Upper lobe of left lung (tissue), 4 donors: ENCODE measurements at regions not wholly inside any gene's neighbourhood (a gene's known extent, or its start where the extent isn't known, plus 50 kb on each side); places are given as distances from the start of the nearest gene placed in this dataset.

Source experiments
- CTCF ChIP-seq, 6 experiments: fragments of 450-650 bp in 4 of 6; fragments of 200-600 bp in 2 of 6; sonication (generic) in 2 of 6; IDR thresholded peaks; one replicate each; pipeline ENCODE4 v1.5.1; 2016 to 2019; ENCODE audit warnings: antibody characterized with exemption in 6 of 6
- POLR2AphosphoS5 ChIP-seq, 2 donors: sonication (generic); formaldehyde crosslinking; IDR thresholded peaks; one replicate each; pipeline ENCODE4 v1.5.1; 2017; ENCODE audit warnings: antibody characterized with exemption in 2 of 2

DNA sequence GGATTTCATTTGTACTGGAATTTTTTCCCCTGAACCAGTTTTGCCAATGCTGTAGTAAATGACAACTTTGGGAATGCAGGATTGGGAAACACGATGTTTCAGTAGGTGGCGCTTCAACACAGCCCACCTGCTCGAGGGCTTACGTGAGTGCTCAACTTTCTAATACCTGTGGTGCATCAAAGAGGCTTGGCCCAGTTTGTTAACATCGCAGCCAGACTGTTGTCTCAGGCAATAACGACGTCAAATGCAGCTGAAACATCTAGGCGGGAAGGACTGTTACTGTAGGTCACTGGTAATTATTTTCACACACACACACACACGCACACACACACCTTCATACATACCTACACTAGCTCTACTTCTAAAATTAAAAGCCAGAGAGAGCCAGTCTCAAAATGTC lies 815.5 kb upstream of the SLC35B3 start:
- TF ChIP-seq POLR2AphosphoS5 (IDR thresholded peaks at IDR 0.05) (no peak), CTCF (IDR thresholded peaks at IDR 0.05) (peak in 2 of 6 experiments; percentile 19 to 29)
